Upper lobe of left lung (tissue), 4 donors: ENCODE measurements at regions not wholly inside any gene's neighbourhood (a gene's known extent, or its start where the extent isn't known, plus 50 kb on each side); places are given as distances from the start of the nearest gene placed in this dataset.

Source experiments
- EP300 ChIP-seq, 4 donors: sonication (generic); formaldehyde crosslinking; IDR thresholded peaks; one replicate each; pipeline ENCODE4 v1.5.1; 2017; ENCODE audit warnings: antibody characterized with exemption in 4 of 4, control low read depth in 2 of 4
- POLR2A ChIP-seq, 4 donors: fragments of 450-650 bp; IDR thresholded peaks; one replicate each; pipeline ENCODE4 v1.5.1; 2016 to 2017; ENCODE audit warnings: antibody characterized with exemption in 4 of 4, mild to moderate bottlenecking in 2 of 4
- POLR2AphosphoS5 ChIP-seq, 2 donors: sonication (generic); formaldehyde crosslinking; IDR thresholded peaks; one replicate each; pipeline ENCODE4 v1.5.1; 2017; ENCODE audit warnings: antibody characterized with exemption in 2 of 2

- TF ChIP-seq EP300 (IDR thresholded peaks at IDR 0.05) = no peak
- TF ChIP-seq POLR2A (IDR thresholded peaks at IDR 0.05) = no peak
- TF ChIP-seq POLR2AphosphoS5 (IDR thresholded peaks at IDR 0.05) = no peak
Observed at GRCh38 chr18:27712066-27712465, 464.9 kb downstream of the CDH2 start.
